GM18507 (cell line): ENCODE measurements at regions not wholly inside any gene's neighbourhood (a gene's known extent, or its start where the extent isn't known, plus 50 kb on each side); places are given as distances from the start of the nearest gene placed in this dataset.
"Not testable (repeated sequence)": the region's sequence is repeated elsewhere in the genome, so short reads cannot be mapped to it uniquely, and the experiment has no call there.

Experiments used
- DNase-seq: peaks from one replicate; pipeline ENCODE4 v3.0.0; 2011; ENCODE audit warnings: low read depth; ENCODE audit not compliant: insufficient read length; ENCODE audit errors: extremely low spot score
- FAIRE-seq: peaks from 2 replicates; lab custom pipeline; 2011; peaks lifted over from hg19 to GRCh38; lab: Jason Lieb, UNC

DNA sequence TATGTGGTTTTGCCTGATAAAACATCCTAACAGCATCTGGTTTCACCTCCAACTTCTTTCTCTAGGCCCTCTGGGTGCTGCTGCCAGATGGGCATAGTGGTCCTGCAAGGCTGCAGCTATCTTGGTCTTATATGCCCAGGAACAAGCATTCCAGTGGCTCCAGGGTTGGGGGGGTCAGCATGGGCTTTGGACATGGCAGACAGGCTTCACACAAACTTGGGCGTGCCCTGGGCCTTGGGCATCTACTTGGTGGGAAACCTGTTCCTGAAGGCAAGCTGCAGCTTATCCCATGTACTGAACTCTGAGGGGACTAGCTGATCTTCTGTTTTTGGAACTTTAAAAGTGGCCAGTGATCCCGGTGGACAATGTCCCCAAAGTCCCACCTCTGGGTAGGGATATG, 54.9 kb upstream of the ZNF678 start:
- FAIRE-seq (no peak), DNase-seq (no peak)

DNA sequence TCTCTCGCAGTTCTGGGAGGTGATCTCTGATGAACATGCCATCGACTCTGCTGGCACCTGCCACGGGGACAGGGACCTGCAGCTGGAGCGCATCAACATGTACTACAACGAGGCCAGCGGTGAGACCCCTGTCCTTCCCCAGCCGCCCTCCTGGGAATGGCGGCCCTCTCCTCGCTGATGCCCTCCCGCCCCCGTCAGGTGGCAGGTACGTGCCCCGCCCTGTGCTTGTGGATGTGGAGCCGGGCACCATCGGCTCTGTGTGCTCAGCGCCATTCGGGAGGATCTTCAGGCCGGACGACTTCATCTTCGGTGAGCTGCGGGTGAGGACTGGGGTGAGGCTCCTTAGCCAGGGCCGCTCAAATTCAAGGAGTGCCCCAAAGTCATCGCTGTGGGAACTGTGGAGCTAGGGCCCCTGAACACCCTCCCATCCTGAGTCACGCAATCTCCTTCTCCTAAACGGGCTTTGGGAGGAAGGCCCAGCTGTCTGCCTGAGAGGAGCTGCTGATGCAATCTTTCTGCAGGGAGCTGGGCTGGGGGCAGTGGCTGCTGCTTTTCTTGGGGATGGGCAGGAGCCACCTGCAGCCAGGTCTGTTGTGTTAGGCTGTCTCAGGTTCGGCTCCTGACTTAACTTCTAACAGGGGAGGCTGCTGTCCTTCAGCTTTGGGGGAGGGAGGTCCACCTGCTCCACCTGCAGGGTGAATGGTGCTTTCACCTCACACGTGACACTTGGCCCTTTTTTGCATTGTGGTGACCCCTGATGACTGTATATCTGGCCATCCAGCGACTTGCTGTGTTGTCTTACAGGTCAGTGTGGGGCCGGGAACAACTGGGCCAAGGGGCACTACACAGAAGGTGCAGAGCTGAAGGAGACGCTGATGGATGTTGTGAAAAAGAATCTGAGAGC, 56.6 kb upstream of the ZNF678 start:
- FAIRE-seq, DNase-seq: not testable (repeated sequence)

DNA sequence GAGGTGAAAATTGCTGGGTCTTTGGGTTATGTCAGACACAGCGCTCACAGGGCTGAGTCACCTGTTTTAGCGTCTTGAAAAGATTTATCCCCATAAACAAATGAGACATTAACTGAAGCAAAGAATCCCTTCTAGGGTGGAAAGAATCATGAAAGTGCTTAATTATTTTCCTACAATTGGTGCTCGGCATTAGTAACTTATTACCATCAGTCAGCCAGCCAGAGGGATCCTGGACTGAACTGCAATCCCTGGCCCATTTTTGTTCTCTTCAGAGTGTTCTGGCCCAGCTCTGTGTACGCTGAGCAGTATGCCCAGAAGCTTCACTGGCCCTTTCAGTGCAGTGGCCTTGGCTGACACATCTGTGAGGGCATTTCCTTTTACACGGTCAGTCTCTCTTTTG, 67.3 kb upstream of the ZNF678 start:
- FAIRE-seq, DNase-seq: not testable (repeated sequence)

DNA sequence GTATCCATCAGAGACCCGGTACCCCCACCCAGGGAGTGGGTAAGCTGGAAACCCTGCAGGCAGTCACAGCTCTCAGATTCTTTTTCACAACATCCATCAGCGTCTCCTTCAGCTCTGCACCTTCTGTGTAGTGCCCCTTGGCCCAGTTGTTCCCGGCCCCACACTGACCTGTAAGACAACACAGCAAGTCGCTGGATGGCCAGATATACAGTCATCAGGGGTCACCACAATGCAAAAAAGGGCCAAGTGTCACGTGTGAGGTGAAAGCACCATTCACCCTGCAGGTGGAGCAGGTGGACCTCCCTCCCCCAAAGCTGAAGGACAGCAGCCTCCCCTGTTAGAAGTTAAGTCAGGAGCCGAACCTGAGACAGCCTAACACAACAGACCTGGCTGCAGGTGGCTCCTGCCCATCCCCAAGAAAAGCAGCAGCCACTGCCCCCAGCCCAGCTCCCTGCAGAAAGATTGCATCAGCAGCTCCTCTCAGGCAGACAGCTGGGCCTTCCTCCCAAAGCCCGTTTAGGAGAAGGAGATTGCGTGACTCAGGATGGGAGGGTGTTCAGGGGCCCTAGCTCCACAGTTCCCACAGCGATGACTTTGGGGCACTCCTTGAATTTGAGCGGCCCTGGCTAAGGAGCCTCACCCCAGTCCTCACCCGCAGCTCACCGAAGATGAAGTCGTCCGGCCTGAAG, 69.3 kb upstream of the ZNF678 start:
- DNase-seq, FAIRE-seq: not testable (repeated sequence)

DNA sequence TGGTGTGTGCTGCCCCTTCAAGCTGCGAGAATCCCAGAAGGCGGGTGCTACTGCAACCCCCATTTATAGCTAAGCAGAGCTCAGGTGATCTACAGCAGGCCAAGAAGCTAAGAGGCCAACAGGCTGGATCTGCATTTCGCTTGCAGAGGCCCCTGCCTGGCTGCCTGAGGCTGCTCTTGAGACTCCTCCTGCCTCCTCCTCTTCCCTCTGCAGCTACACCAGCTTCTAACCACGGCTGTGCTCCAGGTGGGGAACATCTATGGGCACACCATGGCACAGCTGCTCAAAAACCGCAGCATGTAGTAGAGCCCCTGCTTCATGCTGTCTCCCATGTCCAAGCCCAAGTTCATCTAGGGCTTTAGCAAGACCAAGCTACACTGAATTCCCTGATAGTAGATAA, 72.9 kb upstream of the ZNF678 start:
- no peak for FAIRE-seq
- DNase-seq = no peak

DNA sequence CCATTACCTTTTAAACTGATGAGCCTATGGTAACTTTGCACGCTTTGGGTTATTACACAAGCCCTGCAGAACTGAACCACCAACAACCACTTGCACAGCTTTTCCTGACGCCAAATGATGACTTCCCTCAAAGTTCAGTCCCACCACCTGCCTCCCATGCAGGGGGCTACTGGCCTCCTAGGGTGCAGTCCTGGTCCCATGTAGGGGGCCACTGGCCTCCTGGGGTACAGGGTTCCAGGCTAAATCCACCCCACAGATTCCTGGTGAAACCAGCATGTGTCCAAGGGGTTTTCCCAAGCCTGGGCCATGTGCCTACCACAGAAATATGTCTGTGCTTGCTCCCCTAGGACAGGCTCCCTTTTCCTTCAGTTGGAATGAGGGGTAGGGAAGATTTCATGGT, 73.4 kb upstream of the ZNF678 start:
- FAIRE-seq (no peak), DNase-seq (no peak)

DNA sequence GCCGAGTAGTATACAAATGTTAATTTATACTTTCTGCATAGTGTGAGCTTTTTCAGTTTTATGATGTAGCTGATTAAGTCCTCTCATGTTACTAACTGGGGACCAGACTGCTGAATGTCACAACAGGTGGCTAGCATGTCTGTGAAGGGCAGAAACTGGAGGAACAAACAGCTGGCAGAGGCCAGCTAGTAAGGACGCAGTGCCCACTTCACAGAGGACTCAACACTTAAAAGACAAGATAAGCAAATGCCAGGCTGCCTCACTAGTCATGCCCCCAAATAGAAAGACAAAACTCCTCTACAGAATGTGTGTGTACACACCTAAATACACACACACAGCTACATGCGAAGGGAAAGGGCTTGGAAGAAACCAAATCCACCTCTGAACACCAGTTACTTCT, 73.8 kb upstream of the ZNF678 start:
- FAIRE-seq (no peak), DNase-seq (no peak)

DNA sequence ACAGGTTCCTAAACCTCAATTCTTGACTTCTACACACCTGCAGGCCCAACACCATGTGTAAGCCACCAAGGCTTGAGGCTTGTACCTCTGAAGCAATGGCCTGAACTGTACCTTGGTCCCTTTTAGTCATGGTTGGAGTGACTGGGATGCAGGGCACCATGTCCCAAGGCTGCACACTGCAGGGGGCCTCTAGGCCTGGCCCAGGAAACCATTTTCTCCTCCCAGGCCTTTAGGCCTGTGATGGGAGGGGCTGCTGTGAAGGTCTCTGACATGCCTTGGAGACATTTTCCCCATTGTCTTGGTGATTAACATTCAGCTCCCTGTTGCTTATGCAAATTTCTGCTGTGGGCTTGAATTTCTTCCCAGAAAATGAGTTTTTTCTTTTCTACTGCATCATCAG, 75.8 kb upstream of the ZNF678 start:
- FAIRE-seq (no peak), DNase-seq (no peak)

DNA sequence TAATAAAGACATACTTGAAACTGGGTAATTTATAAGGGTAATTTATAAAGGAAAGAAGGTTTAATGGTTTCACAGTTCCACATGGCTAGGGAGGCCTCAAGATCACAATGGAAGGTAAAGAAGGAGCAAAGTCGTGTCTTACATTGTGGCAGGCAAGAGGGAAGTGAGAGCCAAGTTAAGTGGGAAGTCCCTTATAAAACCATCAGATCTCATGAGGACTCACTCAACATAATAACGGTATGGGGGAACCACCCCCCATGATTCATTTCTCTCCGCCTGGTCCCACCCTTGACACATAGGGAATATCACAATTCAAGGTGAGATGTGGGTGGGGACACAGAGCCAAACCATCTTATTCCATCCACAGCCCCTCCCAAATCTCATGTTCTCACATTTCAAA, 76.8 kb upstream of the ZNF678 start:
- no peak for FAIRE-seq

DNA sequence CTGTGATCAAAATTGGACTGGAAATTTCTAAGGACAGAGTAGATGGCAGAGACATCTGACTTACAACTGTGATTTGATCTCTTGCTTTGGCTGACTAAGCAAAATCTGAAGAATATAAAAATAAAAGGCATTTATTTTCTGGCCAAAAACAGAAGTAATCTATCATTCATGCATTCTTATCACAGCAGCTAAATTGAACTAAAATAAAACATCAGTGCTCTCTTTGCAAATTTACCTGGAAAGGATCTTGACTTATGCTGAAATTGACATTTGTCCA, 81.4 kb upstream of the ZNF678 start:
- DNase-seq = no peak
- FAIRE-seq = no peak

More for the DNA sequence above, 76.8 kb upstream of the ZNF678 start:
- no peak for DNase-seq

DNA sequence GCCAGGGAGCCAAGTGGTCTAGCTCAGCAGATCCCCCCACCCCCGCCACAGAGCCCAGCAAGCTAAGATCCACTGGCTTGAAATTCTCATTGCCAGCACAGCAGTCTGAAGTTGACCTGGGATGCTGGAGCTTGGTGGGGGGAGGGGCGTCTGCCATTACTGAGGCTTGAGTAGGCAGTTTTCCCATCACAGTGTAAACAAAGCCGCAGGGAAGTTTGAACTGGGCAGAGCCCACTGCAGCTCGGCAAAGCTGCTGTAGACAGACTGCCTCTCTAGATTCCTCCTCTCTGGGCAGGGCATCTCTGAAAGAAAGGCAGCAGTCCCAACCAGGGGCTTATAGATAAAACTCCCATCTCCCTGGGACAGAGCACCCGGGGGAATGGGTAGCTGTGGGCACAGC, 89.3 kb upstream of the ZNF678 start:
- FAIRE-seq, DNase-seq: not testable (repeated sequence)

DNA sequence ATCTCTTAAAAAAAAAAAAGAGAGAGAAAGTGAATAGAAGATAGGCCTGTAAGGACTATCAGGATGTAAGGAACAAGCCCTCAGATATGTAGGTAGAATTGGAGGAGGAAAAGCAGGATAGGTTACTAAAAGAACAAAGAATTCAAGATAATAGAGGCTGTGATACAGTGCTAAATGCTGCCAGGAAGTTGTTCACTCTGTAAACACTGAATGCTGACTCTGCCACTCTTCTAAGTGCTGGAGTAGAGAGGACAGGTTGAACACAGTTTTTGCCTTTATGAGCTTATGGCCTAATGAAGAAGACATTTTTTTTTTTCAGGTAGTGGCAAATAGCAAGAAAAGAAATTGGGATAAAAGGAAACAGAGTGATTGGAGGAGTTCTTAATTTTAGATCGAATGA, 90.6 kb upstream of the ZNF678 start:
- FAIRE-seq (no peak), DNase-seq (no peak)

DNA sequence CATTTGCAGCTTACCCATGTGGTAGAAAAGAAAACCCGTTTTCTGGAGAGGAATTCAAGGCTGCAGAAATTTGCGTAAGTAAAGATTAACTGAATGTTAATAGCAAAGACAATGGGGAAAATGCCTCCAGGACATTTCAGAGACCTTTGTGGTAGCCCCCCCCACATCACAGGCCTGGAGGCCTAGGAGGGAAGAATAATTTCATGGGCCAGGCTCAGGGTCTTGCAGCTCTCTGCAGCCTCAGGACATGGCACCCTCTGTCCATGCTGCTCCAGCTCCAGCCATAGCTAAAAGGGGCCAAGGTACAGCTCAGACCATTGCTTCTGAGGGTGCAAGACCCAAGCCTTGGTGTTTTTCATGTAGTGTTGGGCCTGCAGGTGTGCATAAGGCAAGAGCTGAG, 92.7 kb upstream of the ZNF678 start:
- FAIRE-seq = no peak

DNA sequence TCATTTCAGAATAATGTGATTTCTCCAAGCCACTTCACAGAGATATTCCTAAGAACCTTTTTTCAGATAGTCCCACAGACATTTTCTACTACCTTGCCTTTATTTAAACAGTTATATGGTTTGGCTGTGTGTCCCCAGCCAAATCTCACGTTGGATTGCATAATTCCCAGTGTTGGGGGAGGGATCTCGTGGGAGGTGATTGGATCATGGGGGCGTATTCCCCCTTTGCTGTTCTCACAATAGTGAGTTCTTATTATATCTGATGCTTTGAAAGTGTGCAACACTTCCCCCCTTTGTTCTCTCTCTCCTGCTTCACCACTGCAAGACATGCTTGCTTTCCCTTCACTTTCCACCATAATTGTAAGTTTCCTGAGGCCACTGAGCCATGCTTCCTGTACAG, 93.6 kb upstream of the ZNF678 start:
- no peak for DNase-seq
- no peak for FAIRE-seq

More for the DNA sequence above, 92.7 kb upstream of the ZNF678 start:
- no peak for DNase-seq

DNA sequence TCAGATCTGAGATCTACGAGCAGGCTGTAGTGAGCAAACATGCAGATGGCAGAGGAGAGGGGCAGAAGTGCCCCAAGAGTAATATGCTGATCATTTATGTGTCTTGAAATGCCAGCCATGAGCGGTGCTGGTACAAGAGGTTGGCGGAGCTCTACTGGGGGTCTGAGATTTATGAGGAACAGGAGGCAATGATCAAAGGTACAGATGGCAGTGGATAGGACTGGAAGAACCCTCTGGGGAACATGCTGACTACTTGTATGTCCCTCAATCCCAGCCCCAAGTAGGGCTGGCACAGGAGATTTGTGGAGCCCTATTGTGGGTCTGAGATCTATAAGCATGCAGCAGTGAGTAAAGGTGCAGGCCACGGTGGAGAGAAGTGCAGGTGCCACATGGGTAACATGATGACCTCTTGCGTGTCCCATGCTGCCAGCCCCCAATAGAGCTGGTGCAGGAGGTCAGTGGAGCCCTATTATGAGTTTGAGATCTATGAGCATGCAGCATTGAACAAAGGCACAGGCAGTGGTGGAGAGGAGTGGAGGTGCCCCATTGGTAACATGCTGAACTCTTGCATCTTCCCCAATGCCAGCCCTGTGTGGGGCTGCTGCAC, 97.2 kb upstream of the ZNF678 start:
- no peak for DNase-seq
- no peak for FAIRE-seq

DNA sequence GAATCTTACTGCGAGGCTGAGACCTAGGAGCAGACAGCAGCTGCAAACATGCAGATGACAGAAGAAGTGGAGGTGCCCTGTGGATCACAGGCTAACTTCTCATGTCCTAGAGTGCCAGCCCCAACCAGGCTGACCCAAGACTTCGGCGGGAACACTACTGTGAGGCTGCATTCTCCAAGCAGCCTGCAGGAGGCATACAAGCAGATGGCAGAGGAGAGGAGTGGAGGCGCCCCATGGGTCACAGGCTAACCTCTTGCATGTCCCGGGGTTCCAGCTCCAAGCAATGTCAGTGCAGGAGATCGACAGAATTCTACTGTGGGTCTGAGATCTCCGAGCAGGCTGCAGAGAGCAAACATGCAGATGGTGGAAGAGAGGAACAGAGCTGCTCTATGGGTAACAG, 98.1 kb upstream of the ZNF678 start:
- no peak for DNase-seq
- FAIRE-seq = no peak

DNA sequence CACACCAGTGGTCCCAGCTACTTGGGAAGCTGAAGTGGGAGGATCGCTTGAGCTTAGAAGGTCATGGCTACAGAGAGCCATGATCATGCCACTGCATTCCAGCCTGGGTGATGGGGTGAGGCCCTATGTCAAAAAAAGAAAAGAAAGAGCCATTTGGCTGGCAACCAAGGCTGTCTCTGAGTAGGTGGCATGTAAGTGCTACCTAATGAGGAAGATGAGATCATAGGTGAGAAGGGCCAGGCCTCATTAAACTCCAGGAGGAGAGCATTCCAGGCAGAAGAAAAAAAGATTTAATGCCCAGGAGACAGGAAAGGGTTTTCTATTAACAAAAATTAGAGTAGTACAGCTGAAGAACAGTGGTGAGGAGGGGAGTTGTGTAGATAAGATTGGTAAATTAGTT, 103.4 kb upstream of the ZNF678 start:
- FAIRE-seq (no peak), DNase-seq (no peak)

DNA sequence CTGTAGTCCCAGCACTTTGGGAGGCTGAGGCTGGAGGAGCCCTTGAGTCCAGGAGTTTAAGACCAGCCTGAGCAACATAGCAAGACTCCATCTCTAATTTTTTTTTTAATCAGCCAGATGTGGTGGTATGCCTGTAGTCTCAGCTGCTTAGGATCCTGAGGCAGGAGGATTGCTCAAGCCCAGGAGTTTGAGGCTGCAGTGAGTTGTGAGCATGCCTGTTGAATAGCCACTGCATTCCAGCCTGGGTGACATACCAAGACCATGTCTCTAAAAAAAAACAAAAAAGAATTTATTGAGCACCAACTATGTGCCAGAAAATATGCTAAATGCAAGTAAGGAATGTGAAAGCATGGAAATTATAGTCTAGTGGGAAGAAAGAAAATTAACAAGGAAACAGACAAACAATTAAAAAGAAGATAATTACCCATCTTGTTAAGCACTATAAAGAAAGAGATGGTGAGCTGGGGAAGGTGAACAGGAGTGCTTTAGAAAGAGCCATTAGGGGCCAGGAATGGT, 104.0 kb upstream of the ZNF678 start:
- FAIRE-seq = no peak
- no peak for DNase-seq

DNA sequence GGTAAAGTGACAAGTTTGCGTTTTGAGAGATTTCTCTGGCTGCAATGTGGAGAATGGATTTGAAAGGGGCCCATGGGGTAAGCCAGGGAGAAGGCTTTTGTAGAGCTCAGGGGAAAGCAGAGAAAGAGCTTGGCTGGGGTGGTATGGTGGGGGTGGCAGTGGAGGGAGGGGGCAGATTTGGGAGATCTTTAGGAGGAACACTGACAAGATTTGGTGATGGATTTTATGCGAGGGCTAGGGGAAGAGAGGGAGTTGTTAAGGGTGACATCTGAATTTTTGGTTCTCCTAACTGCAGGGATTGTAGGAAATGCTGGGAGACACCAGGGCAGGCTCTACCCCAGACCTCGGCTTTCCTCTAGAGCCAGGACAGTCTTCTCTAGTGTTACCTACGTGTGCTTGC, 108.7 kb upstream of the ZNF678 start:
- no peak for FAIRE-seq
- DNase-seq = no peak

DNA sequence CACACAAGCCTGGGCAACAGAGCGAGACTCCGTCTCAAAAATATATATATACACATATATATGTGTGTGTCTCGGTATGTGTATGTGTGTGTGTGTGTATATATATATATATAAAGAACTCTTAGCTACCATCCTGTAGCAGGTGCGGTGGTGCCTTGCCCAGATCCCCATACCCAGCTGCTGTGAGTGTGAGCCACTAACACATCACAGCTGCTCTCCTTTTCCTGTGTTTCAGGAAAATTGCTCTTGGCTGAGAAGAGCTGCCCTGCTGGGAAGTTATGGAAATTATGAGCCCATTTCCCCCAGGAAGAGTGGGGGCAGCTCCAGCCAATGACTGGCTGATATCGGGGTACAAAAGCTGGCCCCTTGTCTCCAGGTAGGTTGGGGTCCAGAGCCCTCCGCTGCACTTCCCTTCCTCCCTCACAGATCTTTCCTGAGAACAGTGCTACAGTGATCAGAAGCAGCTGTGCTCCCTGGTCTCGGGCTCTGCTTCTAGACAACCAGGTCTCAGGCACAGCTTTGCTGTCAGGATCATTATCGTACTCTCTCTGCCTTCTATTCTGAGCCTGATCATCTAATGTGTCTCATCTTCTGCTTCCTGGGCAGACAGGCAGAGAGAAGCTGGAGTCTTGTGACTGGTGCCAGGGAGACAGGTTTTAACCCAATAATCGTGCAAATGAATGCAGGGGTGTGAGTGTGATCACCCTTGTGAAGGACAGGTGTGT, 109.6 kb upstream of the ZNF678 start:
- FAIRE-seq (no peak), DNase-seq (no peak)
